Mesenchymal stem cell (in vitro differentiated cells and primary cell): ENCODE measurements at regions not wholly inside any gene's neighbourhood (a gene's known extent, or its start where the extent isn't known, plus 50 kb on each side); places are given as distances from the start of the nearest gene placed in this dataset.

Experiments used
- DNase-seq: peaks from one replicate; pipeline ENCODE4 v3.0.0-alpha.2; 2013
- H2AFZ ChIP-seq: one replicate; pipeline ENCODE4 v1.6.1; 2013; ENCODE audit warnings: low read depth, mild to moderate bottlenecking, control low read depth, inconsistent platforms, low read length, moderate library complexity
- H2AK5ac ChIP-seq: 2 replicates; pipeline ENCODE4 v1.6.1; 2013; ENCODE audit warnings: low read length, moderate library complexity, mild to moderate bottlenecking, inconsistent platforms; ENCODE audit not compliant: severe bottlenecking
- H2BK120ac ChIP-seq: one replicate; pipeline ENCODE4 v1.6.1; 2013; ENCODE audit warnings: low read depth, mild to moderate bottlenecking, inconsistent platforms, low read length, moderate library complexity
- H2BK12ac ChIP-seq, 2 experiments: one replicate each; pipeline ENCODE4 v1.6.1; 2013; ENCODE audit warnings: inconsistent platforms in 2 of 2, low read length in 2 of 2, mild to moderate bottlenecking in 2 of 2, moderate library complexity in 2 of 2, control low read depth in 1 of 2
- H2BK15ac ChIP-seq: one replicate; pipeline ENCODE4 v1.6.1; 2013; ENCODE audit warnings: mild to moderate bottlenecking, low read depth, inconsistent platforms; ENCODE audit not compliant: poor library complexity, severe bottlenecking
- H2BK5ac ChIP-seq: 2 replicates; pipeline ENCODE4 v1.6.1; 2013; ENCODE audit warnings: low read depth, mild to moderate bottlenecking, low read length, control low read depth, inconsistent platforms; ENCODE audit not compliant: poor library complexity, severe bottlenecking
- H3K14ac ChIP-seq, 2 experiments: one replicate each; pipeline ENCODE4 v1.6.1; 2013; ENCODE audit warnings: inconsistent platforms in 2 of 2, low read length in 2 of 2, control low read depth in 1 of 2, mild to moderate bottlenecking in 1 of 2, moderate library complexity in 1 of 2
- H3K18ac ChIP-seq, 2 experiments: one replicate each; pipeline ENCODE4 v1.6.1; 2013; ENCODE audit warnings: inconsistent platforms in 2 of 2, low read length in 2 of 2, control low read depth in 1 of 2, low read depth in 1 of 2, mild to moderate bottlenecking in 1 of 2
- H3K23ac ChIP-seq, 2 experiments: one replicate each; pipeline ENCODE4 v1.6.1; 2013; ENCODE audit warnings: inconsistent platforms in 2 of 2, low read length in 2 of 2, mild to moderate bottlenecking in 2 of 2, moderate library complexity in 2 of 2, control low read depth in 1 of 2
- H3K27ac ChIP-seq: 2 replicates; pipeline ENCODE4 v1.5.1; 2013; ENCODE audit warnings: mild to moderate bottlenecking, moderate library complexity, low read length, control low read depth, inconsistent platforms; ENCODE audit not compliant: poor library complexity, severe bottlenecking
- H3K27me3 ChIP-seq, 2 experiments: 2 replicates each; pipeline versions ENCODE4 v1.6.1 to v1.7.0; 2013; ENCODE audit warnings: low read length in 2 of 2, mild to moderate bottlenecking in 2 of 2, moderate library complexity in 2 of 2, control low read depth in 1 of 2, inconsistent platforms in 1 of 2; ENCODE audit not compliant: control insufficient read depth in 1 of 2, insufficient read depth in 1 of 2
- H3K36me3 ChIP-seq, 2 experiments: 2 replicates each; pipeline versions ENCODE4 v1.6.1 to v1.7.0; 2013; ENCODE audit warnings: low read length in 2 of 2, control low read depth in 1 of 2, inconsistent platforms in 1 of 2, low read depth in 1 of 2, mild to moderate bottlenecking in 1 of 2; ENCODE audit not compliant: insufficient read depth in 2 of 2, control insufficient read depth in 1 of 2
- H3K4ac ChIP-seq, 2 experiments: one replicate each; pipeline ENCODE4 v1.6.1; 2013; ENCODE audit warnings: inconsistent platforms in 2 of 2, low read length in 2 of 2, mild to moderate bottlenecking in 2 of 2, moderate library complexity in 2 of 2, control low read depth in 1 of 2, low read depth in 1 of 2
- H3K4me1 ChIP-seq: 2 replicates; pipeline ENCODE4 v1.6.1; 2013; ENCODE audit warnings: low read depth, low read length, control low read depth; ENCODE audit not compliant: control insufficient read depth, insufficient read depth
- H3K4me2 ChIP-seq: 2 replicates; pipeline ENCODE4 v1.6.1; 2013; ENCODE audit warnings: low read length, mild to moderate bottlenecking, inconsistent platforms; ENCODE audit not compliant: poor library complexity, severe bottlenecking
- H3K4me3 ChIP-seq, 2 experiments: 2 replicates each; pipeline versions ENCODE4 v1.5.1 to v1.7.0; 2013; ENCODE audit warnings: low read length in 2 of 2, mild to moderate bottlenecking in 2 of 2, control low read depth in 1 of 2, low read depth in 1 of 2; ENCODE audit not compliant: insufficient read depth in 1 of 2
- H3K79me1 ChIP-seq: replicated peaks from 2 replicates; pipeline ENCODE4 v1.6.1; 2013; ENCODE audit warnings: mild to moderate bottlenecking, control low read depth, low read length, inconsistent platforms; ENCODE audit not compliant: poor library complexity, severe bottlenecking
- H3K9ac ChIP-seq: 2 replicates; pipeline ENCODE4 v1.7.0; 2013; ENCODE audit warnings: mild to moderate bottlenecking, low read length, moderate library complexity
- H3K9me3 ChIP-seq: 2 replicates; pipeline ENCODE4 v1.7.0; 2013; ENCODE audit warnings: mild to moderate bottlenecking, low read length; ENCODE audit not compliant: control insufficient read depth
- H4K8ac ChIP-seq: one replicate; pipeline ENCODE4 v1.6.1; 2013; ENCODE audit warnings: inconsistent platforms, mild to moderate bottlenecking, low read length, moderate library complexity
- H4K91ac ChIP-seq: one replicate; pipeline ENCODE4 v1.6.1; 2013; ENCODE audit warnings: mild to moderate bottlenecking, low read length, inconsistent platforms
- WGBS: methylation state at CpG from one replicate; pipeline ENCODE4 v1.1.7; 2013; ENCODE audit warnings: mixed read lengths; 5-methylcytosine and 5-hydroxymethylcytosine counted together

GRCh38 chr1:95734560-95734959 is 500.6 kb downstream of the RWDD3 start:
- Histone ChIP-seq H3K27ac (no peak overlapping the region), H3K18ac (no peak overlapping the region), H3K9ac (no peak overlapping the region), H2BK5ac (no peak overlapping the region), H3K9me3 (no peaks in the 10 kb centered on the region), H2BK12ac (no peak overlapping the region), H3K36me3 (no peaks in the 10 kb centered on the region), H3K4me1 (no peaks in the 10 kb centered on the region), H2AFZ (no peak overlapping the region), H3K4ac (no peak overlapping the region), H3K27me3 (no peaks in the 10 kb centered on the region), H4K8ac (no peak overlapping the region), H3K14ac (no peak overlapping the region), H3K79me1 (no peaks in the 10 kb centered on the region), H2AK5ac (no peak overlapping the region), H2BK120ac (no peak overlapping the region), H3K23ac (no peak overlapping the region), H4K91ac (no peak overlapping the region), H3K4me2 (no peak overlapping the region), H2BK15ac (no peak overlapping the region), H3K4me3 (no peak overlapping the region)
- no peak for DNase-seq
- WGBS: no CpG with 5 or more reads among the region's 2 CpGs

GRCh38 chr1:95742591-95743089 is 508.6 kb downstream of the RWDD3 start:
- Histone ChIP-seq H2BK120ac (no peak overlapping the region), H3K27me3 (no peaks in the 10 kb centered on the region), H3K9ac (peak overlapping the region; percentile 75), H2BK12ac (no peak overlapping the region), H4K8ac (peak overlapping the region; percentile 37), H3K4ac (no peak overlapping the region), H4K91ac (peak overlapping the region; percentile 27), H3K18ac (no peak overlapping the region), H3K4me2 (no peak overlapping the region), H3K4me3 (peak overlapping the region in 1 of 2 experiments; percentile 14), H2BK5ac (no peak overlapping the region), H3K27ac (no peak overlapping the region), H2AFZ (peak overlapping the region; percentile 39), H3K79me1 (no peaks in the 10 kb centered on the region), H2BK15ac (no peak overlapping the region), H3K14ac (no peak overlapping the region), H3K9me3 (no peaks in the 10 kb centered on the region), H3K4me1 (no peaks in the 10 kb centered on the region), H3K36me3 (no peaks in the 10 kb centered on the region), H3K23ac (no peak overlapping the region), H2AK5ac (no peak overlapping the region)
- no peak for DNase-seq
- 46% methylated on average over 3 of the region's 3 CpGs for WGBS

GRCh38 chr1:95744731-95745130 is 510.7 kb downstream of the RWDD3 start:
- WGBS: no CpG with 5 or more reads among the region's 2 CpGs

GRCh38 chr1:95752515-95753381 is 518.7 kb downstream of the RWDD3 start:
- H3K23ac ChIP-seq: no peak overlapping the region
- no peaks in the 10 kb centered on the region for H3K4me1 ChIP-seq
- no peak overlapping the region for H3K4me3 ChIP-seq
- no peak overlapping the region for H2BK5ac ChIP-seq
- no peak overlapping the region for H3K18ac ChIP-seq
- H2BK12ac ChIP-seq: no peak overlapping the region
- WGBS: 92% methylated on average over 26 of the region's 26 CpGs
- H2BK15ac ChIP-seq: no peak overlapping the region
- no peak overlapping the region for H3K4me2 ChIP-seq
- no peak overlapping the region for H3K4ac ChIP-seq
- H3K9me3 ChIP-seq: peaks cover 22% of the 10 kb centered on the region
- H4K91ac ChIP-seq: no peak overlapping the region
- H3K9ac ChIP-seq: no peak overlapping the region
- no peak overlapping the region for H4K8ac ChIP-seq
- DNase-seq: no peak
- no peak overlapping the region for H2AK5ac ChIP-seq
- H3K36me3 ChIP-seq: no peaks in the 10 kb centered on the region
- H2AFZ ChIP-seq: no peak overlapping the region
- H3K27me3 ChIP-seq: no peaks in the 10 kb centered on the region
- H3K79me1 ChIP-seq: no peaks in the 10 kb centered on the region
- no peak overlapping the region for H3K27ac ChIP-seq
- no peak overlapping the region for H2BK120ac ChIP-seq
- no peak overlapping the region for H3K14ac ChIP-seq

More at GRCh38 chr1:95744731-95745130, 510.7 kb downstream of the RWDD3 start:
- Histone ChIP-seq H3K4me1 (no peaks in the 10 kb centered on the region), H2BK15ac (no peak overlapping the region), H3K4me2 (no peak overlapping the region), H2BK12ac (no peak overlapping the region), H3K27me3 (no peaks in the 10 kb centered on the region), H2AFZ (no peak overlapping the region), H3K4ac (no peak overlapping the region), H3K9me3 (no peaks in the 10 kb centered on the region), H2BK120ac (no peak overlapping the region), H3K14ac (no peak overlapping the region), H4K91ac (no peak overlapping the region), H4K8ac (no peak overlapping the region), H3K36me3 (no peaks in the 10 kb centered on the region), H3K79me1 (no peaks in the 10 kb centered on the region), H3K27ac (no peak overlapping the region), H3K9ac (no peak overlapping the region), H3K23ac (no peak overlapping the region), H2AK5ac (no peak overlapping the region), H3K4me3 (no peak overlapping the region), H3K18ac (no peak overlapping the region), H2BK5ac (no peak overlapping the region)
- no peak for DNase-seq
